ENCODE measurements at regions not wholly inside any gene's neighbourhood (a gene's known extent, or its start where the extent isn't known, plus 50 kb on each side); places are given as distances from the start of the nearest gene placed in this dataset.

GRCh38 chr2:2600366-2600765 lies 269.3 kb upstream of the MYT1L start:
- ATAC-seq (no peak), DNase-seq (ENCODE audit: extremely low read depth in 1 of 4, low spot score in 3 of 4) (no peak), FAIRE-seq (no peak)
- BruUV-seq (replicated peaks) = no TSS peak
- H3K27me3 ChIP-seq (ENCODE audit: control insufficient read depth in 2 of 2, insufficient read depth in 2 of 2, low read length in 2 of 2) = peaks cover 4 to 31% of the 10 kb centered on the region in 2 experiments; a peak in 4 of 5 replicates
- no peak overlapping the region for H3K4me2 ChIP-seq (ENCODE audit: insufficient read depth, low read length)
- in situ Hi-C loops (cut with MboI) = no loop called here
- H3K27ac ChIP-seq (ENCODE audit: extremely low read depth, low read depth, low read length) = no peak overlapping the region
- no peak overlapping the region for H3K9ac ChIP-seq (ENCODE audit: insufficient read depth in 1 of 2, low read depth in 2 of 2, low read length in 2 of 2)
- no peak for TF ChIP-seq EHMT2 (IDR thresholded peaks at IDR 0.05)
- TF ChIP-seq KLF13 (tag; IDR thresholded peaks at IDR 0.05; ENCODE audit: borderline replicate concordance, low read depth) = no peak
- no peak for TF ChIP-seq HDAC1 (IDR thresholded peaks at IDR 0.05)
- TF ChIP-seq FOXO4 (CRISPR knock-in tag; IDR thresholded peaks at IDR 0.05) = no peak
- no peak for TF ChIP-seq ZNF668 (CRISPR knock-in tag; IDR thresholded peaks at IDR 0.05)
- no peak for TF ChIP-seq TAL1 (IDR thresholded peaks at IDR 0.05)
- TF ChIP-seq ZBTB1 (CRISPR knock-in tag; IDR thresholded peaks at IDR 0.05; ENCODE audit: borderline replicate concordance, low read depth) = no peak
- TF ChIP-seq, protein P1, sequence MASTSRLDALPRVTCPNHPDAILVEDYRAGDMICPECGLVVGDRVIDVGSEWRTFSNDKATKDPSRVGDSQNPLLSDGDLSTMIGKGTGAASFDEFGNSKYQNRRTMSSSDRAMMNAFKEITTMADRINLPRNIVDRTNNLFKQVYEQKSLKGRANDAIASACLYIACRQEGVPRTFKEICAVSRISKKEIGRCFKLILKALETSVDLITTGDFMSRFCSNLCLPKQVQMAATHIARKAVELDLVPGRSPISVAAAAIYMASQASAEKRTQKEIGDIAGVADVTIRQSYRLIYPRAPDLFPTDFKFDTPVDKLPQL (IDR thresholded peaks at IDR 0.05; ENCODE audit: extremely low read depth, insufficient read length) = no peak
- TF ChIP-seq RUNX1 (IDR thresholded peaks at IDR 0.05; ENCODE audit: low read depth) = no peak
- no peak for TF ChIP-seq MTA1 (IDR thresholded peaks at IDR 0.05; ENCODE audit: borderline replicate concordance)
- TF ChIP-seq NCOA2 (IDR thresholded peaks at IDR 0.05; ENCODE audit: partially characterized antibody in 2 of 2) = no peak
- TF ChIP-seq ZBTB8A (IDR thresholded peaks at IDR 0.05; ENCODE audit: partially characterized antibody) = no peak
- no peak for TF ChIP-seq YBX1 (IDR thresholded peaks at IDR 0.05)
- TF ChIP-seq POLR2B (IDR thresholded peaks at IDR 0.05; ENCODE audit: low read depth, partially characterized antibody) = no peak
- ChIA-PET CTCF (ENCODE audit: low intra/inter-chr PET ratio) (no interaction called here), POLR2A (interaction anchor here (0.6 to 1.1 kb wide), 2 partner anchors 11 to 566 kb away, joined by 3 to 5 read pairs; no protein-coding TSS in a partner anchor)
- no peaks in the 10 kb centered on the region for H3K9me3 ChIP-seq (replicated peaks; ENCODE audit: control insufficient read depth, insufficient read depth, low read depth, low read length)
- no peaks in the 10 kb centered on the region for H3K79me2 ChIP-seq (ENCODE audit: control insufficient read depth, insufficient read depth, low read length)
- H2AFZ ChIP-seq (ENCODE audit: low read depth, low read length) = no peak overlapping the region
- no peaks in the 10 kb centered on the region for H3K9me1 ChIP-seq (ENCODE audit: control insufficient read depth, insufficient read depth, low read length)
- no peaks in the 10 kb centered on the region for H3K4me1 ChIP-seq (replicated peaks in 1 of 2; ENCODE audit: control insufficient read depth in 2 of 2, insufficient read depth in 2 of 2, low read length in 2 of 2)
- H4K20me1 ChIP-seq (replicated peaks; ENCODE audit: control insufficient read depth, insufficient read depth, low read length) = no peaks in the 10 kb centered on the region
- no peaks in the 10 kb centered on the region for H3K36me3 ChIP-seq (ENCODE audit: control insufficient read depth, insufficient read depth, low read length)
- intact Hi-C loops (cut with micrococcal nuclease) = no loop called here
- WGBS (ENCODE audit: insufficient coverage, low coverage, missing lambda C conversion rate) = 1% methylated on average over 8 of the region's 8 CpGs
- no peak overlapping the region for H3K4me3 ChIP-seq

Measured in K562 (cell line).